Neutrophil (primary cell): ENCODE measurements at regions not wholly inside any gene's neighbourhood (a gene's known extent, or its start where the extent isn't known, plus 50 kb on each side); places are given as distances from the start of the nearest gene placed in this dataset.

ENCODE experiments used
- H3K27ac ChIP-seq: fragments of 200-600 bp; sonication (generic); 2 replicates; pipeline ENCODE4 v1.5.1; 2016; ENCODE audit warnings: mild to moderate bottlenecking, moderate library complexity
- H3K27me3 ChIP-seq: fragments of 200-600 bp; sonication (generic); 2 replicates; pipeline ENCODE4 v1.6.0; 2016; ENCODE audit warnings: mild to moderate bottlenecking
- H3K36me3 ChIP-seq: fragments of 200-600 bp; sonication (generic); 2 replicates; pipeline ENCODE4 v1.5.1; 2017
- H3K4me1 ChIP-seq, 2 experiments: fragments of 200-600 bp in 1 of 2; sonication (generic) in 1 of 2; 1 replicate in 1 of 2; 2 replicates in 1 of 2; pipeline versions ENCODE4 v1.5.1 to v1.6.1; 2013 to 2016; ENCODE audit warnings: low read depth in 1 of 2, low read length in 1 of 2, mild to moderate bottlenecking in 1 of 2, moderate library complexity in 1 of 2; ENCODE audit not compliant: control insufficient read depth in 1 of 2, insufficient read depth in 1 of 2
- H3K4me3 ChIP-seq, 2 experiments: fragments of 200-600 bp in 1 of 2; sonication (generic) in 1 of 2; 1 replicate in 1 of 2; 2 replicates in 1 of 2; pipeline ENCODE4 v1.5.1; 2013 to 2016; ENCODE audit warnings: low read depth in 1 of 2, low read length in 1 of 2, mild to moderate bottlenecking in 1 of 2, moderate library complexity in 1 of 2
- H3K9me3 ChIP-seq: fragments of 200-600 bp; sonication (generic); 2 replicates; pipeline ENCODE4 v1.5.1; 2016
- TF ChIP-seq, protein P1 (sequence below): fragments of 200-600 bp; sonication (generic); IDR thresholded peaks from 2 replicates; pipeline ENCODE4 v1.5.1; 2016; ENCODE audit warnings: antibody characterized with exemption

DNA sequence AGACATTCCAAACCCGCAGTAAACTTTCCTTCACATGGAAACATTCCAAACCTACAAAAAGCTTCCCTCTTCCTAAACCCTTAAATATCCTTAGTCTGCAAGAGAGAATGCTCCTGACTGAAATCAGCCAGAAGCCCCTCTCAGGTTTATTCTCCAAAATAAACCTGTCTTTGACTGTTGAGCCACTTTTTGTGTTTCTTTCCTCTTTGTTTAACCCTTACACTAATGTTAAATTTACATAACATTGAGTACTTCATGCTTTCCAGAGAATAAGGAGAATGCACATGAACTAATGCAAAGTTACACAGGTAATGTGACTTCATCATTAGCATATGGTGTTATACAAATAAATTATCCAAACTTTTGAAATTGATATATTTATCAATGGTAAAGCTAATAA lies 262.6 kb upstream of the PRKCQ start:
- H3K9me3 ChIP-seq, result no peaks in the 10 kb centered on the region
- TF ChIP-seq, protein P1, sequence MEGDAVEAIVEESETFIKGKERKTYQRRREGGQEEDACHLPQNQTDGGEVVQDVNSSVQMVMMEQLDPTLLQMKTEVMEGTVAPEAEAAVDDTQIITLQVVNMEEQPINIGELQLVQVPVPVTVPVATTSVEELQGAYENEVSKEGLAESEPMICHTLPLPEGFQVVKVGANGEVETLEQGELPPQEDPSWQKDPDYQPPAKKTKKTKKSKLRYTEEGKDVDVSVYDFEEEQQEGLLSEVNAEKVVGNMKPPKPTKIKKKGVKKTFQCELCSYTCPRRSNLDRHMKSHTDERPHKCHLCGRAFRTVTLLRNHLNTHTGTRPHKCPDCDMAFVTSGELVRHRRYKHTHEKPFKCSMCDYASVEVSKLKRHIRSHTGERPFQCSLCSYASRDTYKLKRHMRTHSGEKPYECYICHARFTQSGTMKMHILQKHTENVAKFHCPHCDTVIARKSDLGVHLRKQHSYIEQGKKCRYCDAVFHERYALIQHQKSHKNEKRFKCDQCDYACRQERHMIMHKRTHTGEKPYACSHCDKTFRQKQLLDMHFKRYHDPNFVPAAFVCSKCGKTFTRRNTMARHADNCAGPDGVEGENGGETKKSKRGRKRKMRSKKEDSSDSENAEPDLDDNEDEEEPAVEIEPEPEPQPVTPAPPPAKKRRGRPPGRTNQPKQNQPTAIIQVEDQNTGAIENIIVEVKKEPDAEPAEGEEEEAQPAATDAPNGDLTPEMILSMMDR, result no peak
- H3K36me3 ChIP-seq, result no peaks in the 10 kb centered on the region
- no peak overlapping the region for H3K4me3 ChIP-seq
- H3K27me3 ChIP-seq, result no peaks in the 10 kb centered on the region
- H3K4me1 ChIP-seq, result no peaks in the 10 kb centered on the region
- no peak overlapping the region for H3K27ac ChIP-seq

GRCh38 chr10:6841761-6842160 lies 261.7 kb upstream of the PRKCQ start:
- Histone ChIP-seq H3K27ac (no peak overlapping the region), H3K4me3 (no peak overlapping the region), H3K27me3 (no peaks in the 10 kb centered on the region), H3K9me3 (no peaks in the 10 kb centered on the region), H3K4me1 (no peaks in the 10 kb centered on the region), H3K36me3 (no peaks in the 10 kb centered on the region)
- TF ChIP-seq, protein P1, result no peak

DNA sequence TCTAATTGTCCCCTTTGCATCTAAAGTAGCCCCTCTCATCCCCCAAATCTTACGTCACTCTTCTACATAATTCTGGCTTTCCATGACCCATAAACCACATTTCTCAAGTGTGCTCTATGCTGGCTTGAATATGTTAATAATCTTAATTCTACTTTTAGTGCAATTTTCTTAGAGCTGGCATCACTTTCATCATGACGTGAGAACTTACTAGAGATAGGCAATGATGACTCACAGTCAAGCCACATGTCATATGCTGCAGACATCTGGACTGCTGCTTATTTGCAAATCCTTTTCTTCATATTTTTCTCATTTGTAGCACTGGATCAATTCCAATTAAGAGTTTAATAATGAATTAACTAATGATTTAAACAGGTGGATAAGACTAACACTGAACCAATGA lies 260.7 kb upstream of the PRKCQ start:
- H3K4me1 ChIP-seq, result no peaks in the 10 kb centered on the region
- TF ChIP-seq, protein P1, result no peak
- no peak overlapping the region for H3K4me3 ChIP-seq
- no peaks in the 10 kb centered on the region for H3K36me3 ChIP-seq
- no peaks in the 10 kb centered on the region for H3K27me3 ChIP-seq
- no peak overlapping the region for H3K27ac ChIP-seq
- H3K9me3 ChIP-seq, result no peaks in the 10 kb centered on the region

GRCh38 chr10:6840201-6840691 lies 260.2 kb upstream of the PRKCQ start:
- TF ChIP-seq, protein P1, result no peak
- Histone ChIP-seq H3K4me1 (no peaks in the 10 kb centered on the region), H3K36me3 (no peaks in the 10 kb centered on the region), H3K27ac (no peak overlapping the region), H3K27me3 (no peaks in the 10 kb centered on the region), H3K9me3 (no peaks in the 10 kb centered on the region), H3K4me3 (no peak overlapping the region)

- Histone ChIP-seq H3K27me3 (no peaks in the 10 kb centered on the region), H3K36me3 (no peaks in the 10 kb centered on the region), H3K27ac (no peak overlapping the region), H3K9me3 (no peaks in the 10 kb centered on the region), H3K4me3 (no peak overlapping the region), H3K4me1 (no peaks in the 10 kb centered on the region)
- TF ChIP-seq, protein P1, result no peak
Observed at GRCh38 chr10:6838118-6838517, 258.0 kb upstream of the PRKCQ start.
